Lower leg skin (tissue), 4 donors: ENCODE measurements at regions not wholly inside any gene's neighbourhood (a gene's known extent, or its start where the extent isn't known, plus 50 kb on each side); places are given as distances from the start of the nearest gene placed in this dataset.

Experiments
- DNase-seq, 2 donors: peaks; one replicate each; pipeline ENCODE4 v3.0.0-alpha.2; 2019; ENCODE audit warnings: low spot score in 2 of 2
- H3K4me3 ChIP-seq: fragments of 200-600 bp; sonication (generic); 2 replicates; pipeline ENCODE4 v1.5.1; 2017; ENCODE audit warnings: mild to moderate bottlenecking, low read depth; ENCODE audit not compliant: poor library complexity, severe bottlenecking
- CTCF ChIP-seq, 3 donors: fragments of 450-650 bp; IDR thresholded peaks; one replicate each; pipeline ENCODE4 v1.5.1; 2016; ENCODE audit warnings: antibody characterized with exemption in 3 of 3, mild to moderate bottlenecking in 3 of 3, moderate library complexity in 2 of 3
- POLR2A ChIP-seq, 2 donors: fragments of 450-650 bp; IDR thresholded peaks; one replicate each; pipeline ENCODE4 v1.6.1; 2016 to 2017; ENCODE audit warnings: antibody characterized with exemption in 2 of 2, mild to moderate bottlenecking in 1 of 2, moderate library complexity in 1 of 2
- WGBS, 2 donors: methylation state at CpG; one replicate each; pipeline ENCODE4 v1.1.5; 2018; 5-methylcytosine and 5-hydroxymethylcytosine counted together
- intact Hi-C: fragments of 100-400 bp; cut with DNase I; formaldehyde crosslinking; loops from one replicate; pipeline ENCODE4 v1.15.0; 2023; ENCODE audit warnings: low total_unique reads

GRCh38 chr19:27679905-27680304, 1533.0 kb downstream of the UQCRFS1 start:
- peak in 1 of 2 donors; percentile 37 for DNase-seq
- no peak for TF ChIP-seq CTCF (IDR thresholded peaks at IDR 0.05)
- no peak for TF ChIP-seq POLR2A (IDR thresholded peaks at IDR 0.05)
- no peak overlapping the region for H3K4me3 ChIP-seq
- 62 to 77% methylated on average over 7 of the region's 7 CpGs for WGBS, 2 donors
- intact Hi-C loops: no loop called here

- WGBS, 2 donors: 79 to 84% methylated on average over 8 of the region's 8 CpGs
- no peak for TF ChIP-seq CTCF (IDR thresholded peaks at IDR 0.05)
- TF ChIP-seq POLR2A (IDR thresholded peaks at IDR 0.05): no peak
- H3K4me3 ChIP-seq: no peak overlapping the region
- DNase-seq: peak in 1 of 2 donors; percentile 39
- intact Hi-C loops: no loop called here
Observed at GRCh38 chr19:27679399-27679798, 1533.6 kb downstream of the UQCRFS1 start.

- no peak overlapping the region for H3K4me3 ChIP-seq
- TF ChIP-seq CTCF (IDR thresholded peaks at IDR 0.05) (no peak), POLR2A (IDR thresholded peaks at IDR 0.05) (no peak)
- peak in 1 of 2 donors; percentile 29 for DNase-seq
- intact Hi-C loops: no loop called here
- 53 to 66% methylated on average over 6 of the region's 6 CpGs for WGBS, 2 donors
Observed at GRCh38 chr19:27676877-27677276, 1536.1 kb downstream of the UQCRFS1 start.

GRCh38 chr19:27676334-27676733, 1536.6 kb downstream of the UQCRFS1 start:
- intact Hi-C loops: no loop called here
- TF ChIP-seq CTCF (IDR thresholded peaks at IDR 0.05) (no peak), POLR2A (IDR thresholded peaks at IDR 0.05) (no peak)
- 78 to 82% methylated on average over 3 of the region's 3 CpGs for WGBS, 2 donors
- peak in 1 of 2 donors; percentile 45 for DNase-seq
- no peak overlapping the region for H3K4me3 ChIP-seq

- 42 to 47% methylated on average over 3 of the region's 3 CpGs for WGBS, 2 donors
- intact Hi-C loops: no loop called here
- H3K4me3 ChIP-seq: no peak overlapping the region
- TF ChIP-seq CTCF (IDR thresholded peaks at IDR 0.05) (no peak), POLR2A (IDR thresholded peaks at IDR 0.05) (no peak)
- peak in 1 of 2 donors; percentile 17 for DNase-seq
Observed at GRCh38 chr19:27675771-27676170, 1537.2 kb downstream of the UQCRFS1 start.

GRCh38 chr19:27674701-27675100, 1538.2 kb downstream of the UQCRFS1 start:
- TF ChIP-seq CTCF (IDR thresholded peaks at IDR 0.05): no peak
- peak in 1 of 2 donors; percentile 61 for DNase-seq
- intact Hi-C loops: no loop called here
- 85 to 86% methylated on average over 10 of the region's 10 CpGs for WGBS, 2 donors
- H3K4me3 ChIP-seq: no peak overlapping the region
